Activated CD4-positive, alpha-beta T cell treated with anti-CD3 and anti-CD28 coated beads for 48 hours (primary cell): ENCODE measurements at regions not wholly inside any gene's neighbourhood (a gene's known extent, or its start where the extent isn't known, plus 50 kb on each side); places are given as distances from the start of the nearest gene placed in this dataset.

Source experiments
- DNase-seq: peaks from one replicate; pipeline ENCODE4 v3.0.0-alpha.2; 2020

DNA sequence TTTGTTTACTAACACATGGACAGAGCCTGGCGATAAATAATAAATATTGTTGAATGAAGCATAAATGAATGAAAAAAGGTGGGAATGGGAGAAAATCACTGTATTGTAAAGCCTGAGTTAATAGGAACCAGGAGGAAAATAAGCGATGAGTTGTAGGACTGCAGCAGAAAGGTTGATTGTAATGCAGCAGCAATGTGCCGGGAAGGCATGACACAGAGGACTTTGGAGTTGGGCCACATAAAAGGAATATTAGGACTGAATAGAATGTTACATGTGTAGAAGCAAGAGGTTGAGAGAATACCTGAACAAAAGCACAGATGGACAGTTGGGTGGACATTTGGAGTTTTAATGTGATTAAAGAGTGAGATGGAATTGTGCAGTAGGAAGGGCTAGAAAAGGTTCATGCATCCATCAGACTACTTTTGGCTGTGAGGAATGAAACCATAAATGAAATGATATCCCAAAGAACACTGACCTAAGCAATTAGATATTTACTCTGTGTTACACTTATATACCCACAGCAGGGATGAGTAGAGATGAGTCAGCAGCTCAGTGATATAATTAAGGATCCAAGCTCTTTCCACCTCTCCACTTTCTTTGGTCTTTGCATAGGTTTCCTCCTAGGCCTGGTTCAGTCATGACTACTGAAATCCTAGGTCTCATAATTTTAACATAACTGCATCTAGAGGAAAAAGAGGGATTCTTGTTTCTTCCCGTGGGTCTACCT lies 55.4 kb downstream of the CCER1 start:
- DNase-seq, result no peak

DNA sequence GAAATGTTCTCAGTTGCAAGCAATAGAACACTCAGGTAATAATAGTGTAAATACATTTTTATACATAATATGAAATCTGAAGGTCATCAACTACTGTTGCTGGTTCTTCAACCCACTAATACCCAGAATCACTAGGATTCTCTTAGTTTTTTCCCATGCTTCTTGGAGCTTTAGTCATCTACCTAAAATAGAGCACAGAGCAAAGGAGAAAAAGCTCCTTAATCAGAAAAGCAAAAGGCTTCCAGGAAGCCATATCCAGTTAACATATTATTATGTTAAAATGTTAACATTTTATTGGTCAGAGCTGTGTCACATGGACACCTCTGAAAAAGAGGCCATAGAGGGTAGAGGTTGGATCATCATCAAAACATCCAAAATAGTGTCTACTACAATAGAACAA lies 57.0 kb downstream of the CCER1 start:
- DNase-seq, result no peak

- DNase-seq, result no peak
Observed at GRCh38 chr12:90897316-90897715, 57.7 kb downstream of the CCER1 start.

- no peak for DNase-seq
Observed at GRCh38 chr12:90896821-90897220, 58.2 kb downstream of the CCER1 start.

GRCh38 chr12:90896164-90896563 lies 58.8 kb downstream of the CCER1 start:
- DNase-seq, result no peak

DNA sequence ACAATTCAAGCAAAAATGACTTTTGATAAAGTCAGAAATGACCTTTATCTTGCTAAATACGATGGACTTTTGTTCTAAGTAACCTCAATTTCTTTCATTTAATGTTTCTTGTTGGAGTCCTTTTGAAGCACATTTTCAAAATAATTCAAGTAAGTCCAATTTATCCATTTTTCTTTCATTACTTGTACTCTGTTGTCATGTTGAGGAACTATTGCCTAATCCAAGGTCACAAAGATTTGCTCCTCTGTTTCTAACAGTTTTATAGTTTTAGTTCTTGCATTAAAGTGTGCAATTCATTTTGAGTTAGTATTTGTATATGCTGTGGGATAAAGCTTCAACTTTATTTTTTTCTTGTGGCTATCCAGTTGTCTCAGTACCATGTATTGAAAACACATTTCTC lies 66.7 kb downstream of the CCER1 start:
- no peak for DNase-seq

- DNase-seq, result no peak
Observed at GRCh38 chr12:90883456-90883855, 71.5 kb downstream of the CCER1 start.

DNA sequence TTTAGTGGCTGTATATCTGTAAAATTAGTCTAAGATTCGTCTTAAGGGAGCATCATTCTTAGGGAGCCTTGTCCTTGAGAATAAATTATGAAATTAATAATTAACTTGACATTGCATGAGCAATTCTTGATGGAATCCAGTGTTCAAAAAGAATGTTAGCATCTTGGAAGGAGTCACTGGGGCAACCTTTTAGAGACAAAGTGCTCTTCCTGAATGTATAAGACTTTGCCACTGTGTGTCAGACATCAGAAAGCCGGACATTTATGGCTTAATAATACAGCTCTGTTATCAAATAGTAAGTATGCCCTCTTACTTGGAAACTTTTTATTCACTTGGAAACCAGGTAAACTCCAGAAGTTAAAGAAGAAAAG lies 83.3 kb downstream of the CCER1 start:
- DNase-seq, result no peak

DNA sequence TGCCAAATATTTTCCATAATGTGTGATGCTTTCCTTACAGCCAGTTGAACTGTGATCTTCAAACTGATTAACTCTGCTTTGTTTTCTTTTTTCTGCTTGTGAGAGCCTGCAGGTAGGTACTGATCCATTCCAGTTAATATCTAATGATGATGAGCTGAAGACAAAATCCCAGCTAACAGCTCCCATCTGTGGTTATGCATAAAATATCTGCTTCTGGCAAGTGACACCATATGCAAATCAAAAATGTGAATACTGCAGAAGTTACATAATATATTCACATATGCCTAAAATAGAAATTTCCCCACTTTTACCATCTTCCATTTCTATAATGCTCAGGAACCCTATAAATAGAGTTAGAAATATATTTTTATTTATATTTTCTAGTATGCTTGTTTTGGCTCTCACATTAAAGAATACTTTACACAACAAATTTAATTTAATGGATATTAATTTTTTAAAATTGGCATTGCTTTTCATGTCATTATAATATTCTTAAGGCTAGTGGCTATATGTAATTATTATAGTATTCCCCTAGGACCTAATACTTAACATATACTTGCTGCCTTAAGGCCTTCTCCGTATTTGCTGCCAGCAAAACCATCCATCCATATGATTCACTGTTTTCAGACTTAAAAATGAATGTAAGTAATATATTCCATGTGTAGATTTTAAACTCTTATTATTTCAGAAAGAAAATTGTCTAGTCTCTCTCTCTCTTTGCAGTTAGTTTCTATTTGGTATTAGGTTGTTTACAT lies 83.8 kb downstream of the CCER1 start:
- no peak for DNase-seq

GRCh38 chr12:90868626-90869025 lies 86.3 kb downstream of the CCER1 start:
- no peak for DNase-seq

DNA sequence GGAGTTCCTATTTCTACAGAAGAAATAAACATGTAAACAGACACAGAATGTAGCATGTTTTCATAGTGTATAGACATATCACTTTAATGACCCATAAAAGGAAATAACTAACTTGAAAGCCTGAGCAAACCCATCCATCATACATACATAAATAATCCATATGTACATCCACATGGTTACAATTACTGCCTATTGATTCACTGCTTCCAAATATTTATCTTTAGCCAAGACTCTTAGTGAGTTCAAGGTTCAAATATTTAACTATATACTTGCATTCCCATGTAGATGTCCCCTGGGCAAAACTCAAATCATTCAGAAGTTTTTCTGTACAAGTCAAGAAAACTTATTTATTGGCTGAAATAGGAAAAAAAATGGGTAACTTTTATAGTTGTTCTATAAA lies 95.4 kb downstream of the CCER1 start:
- DNase-seq, result no peak

- no peak for DNase-seq
Observed at GRCh38 chr12:90858252-90858651, 96.7 kb downstream of the CCER1 start.

DNA sequence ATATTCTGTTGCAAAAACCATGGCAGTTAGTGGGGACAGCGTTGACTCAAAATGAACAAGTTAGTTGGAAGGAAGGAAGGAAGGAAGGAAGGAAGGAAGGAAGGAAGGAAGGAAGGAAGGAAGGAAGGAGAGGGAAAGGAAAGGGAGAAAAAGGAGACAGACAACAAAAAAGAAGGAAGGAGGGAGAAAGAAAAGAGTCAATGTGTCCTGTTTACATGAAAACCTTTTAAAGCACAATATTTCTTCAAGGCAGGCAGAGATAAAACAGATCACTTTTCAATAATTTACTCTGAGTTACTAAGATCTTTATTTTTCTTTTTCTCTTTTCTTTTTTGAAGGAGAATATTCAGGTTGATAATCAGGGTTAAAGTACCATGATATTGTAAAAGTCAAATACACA lies 99.4 kb downstream of the CCER1 start:
- DNase-seq, result no peak

- peak; percentile 10 for DNase-seq
Observed at GRCh38 chr12:90854136-90854689, 100.8 kb downstream of the CCER1 start.

DNA sequence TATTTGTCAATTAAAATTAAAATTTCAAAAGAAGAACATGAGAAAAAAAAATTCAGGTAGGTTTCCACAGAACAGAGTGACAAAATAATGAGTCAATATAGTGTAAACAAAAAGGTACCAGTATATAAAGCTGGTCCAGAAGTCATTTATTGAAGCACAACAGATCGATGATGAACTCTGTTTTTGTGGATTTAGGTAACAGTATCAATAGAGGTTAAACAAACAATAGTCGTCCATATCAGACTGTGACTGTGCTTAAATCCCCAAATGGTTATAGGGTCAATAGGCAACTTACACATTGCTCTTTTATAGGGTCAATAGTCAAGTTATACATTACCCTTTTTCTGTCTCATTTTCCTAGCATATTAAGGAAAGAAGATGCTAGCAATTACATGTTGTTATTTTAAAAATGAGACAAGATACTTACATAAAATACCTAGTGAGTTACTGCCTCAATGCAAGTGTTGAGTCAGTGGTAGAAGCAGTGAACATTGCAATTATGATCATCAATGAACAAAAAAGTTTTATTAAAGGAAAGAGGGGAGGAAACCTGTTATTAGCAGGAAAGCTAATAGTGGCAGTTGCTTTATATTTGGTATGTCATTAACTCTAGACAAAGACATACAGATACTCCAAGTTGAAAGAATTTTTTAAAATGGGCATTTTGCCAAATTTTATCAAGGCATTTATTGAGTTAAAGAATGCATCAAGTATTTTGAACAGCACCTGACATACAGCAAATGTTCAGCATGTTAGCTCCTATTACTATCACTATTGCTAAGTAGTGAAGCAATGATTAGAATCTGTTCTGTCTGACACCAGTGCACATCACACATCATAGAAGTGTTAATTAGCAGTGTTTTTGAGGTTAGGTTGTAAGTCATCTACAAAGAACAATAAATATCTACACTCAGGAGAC lies 102.9 kb downstream of the CCER1 start:
- DNase-seq, result no peak

- DNase-seq, result no peak
Observed at GRCh38 chr12:90842477-90842876, 112.5 kb downstream of the CCER1 start.

DNA sequence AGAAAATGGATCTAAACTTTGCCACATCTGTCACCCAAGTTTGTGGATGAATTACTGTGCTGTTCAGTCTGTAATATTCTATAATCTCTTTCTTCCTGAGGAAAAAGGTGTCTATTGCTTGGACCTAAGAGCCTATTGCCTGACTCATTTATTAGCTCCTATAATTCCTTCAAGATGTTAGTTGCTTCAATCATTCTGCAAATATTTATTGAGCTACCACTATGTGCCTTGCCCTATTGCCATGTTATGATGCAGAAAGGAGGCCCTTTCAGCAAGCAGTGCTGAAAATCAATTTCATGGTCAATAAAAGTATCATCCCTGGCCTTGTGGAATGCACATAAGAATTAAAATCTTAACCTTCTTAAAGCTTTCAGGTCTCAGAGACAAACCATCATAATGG lies 113.6 kb downstream of the CCER1 start:
- DNase-seq, result no peak

GRCh38 chr12:90839346-90839745 lies 115.6 kb downstream of the CCER1 start:
- no peak for DNase-seq

DNA sequence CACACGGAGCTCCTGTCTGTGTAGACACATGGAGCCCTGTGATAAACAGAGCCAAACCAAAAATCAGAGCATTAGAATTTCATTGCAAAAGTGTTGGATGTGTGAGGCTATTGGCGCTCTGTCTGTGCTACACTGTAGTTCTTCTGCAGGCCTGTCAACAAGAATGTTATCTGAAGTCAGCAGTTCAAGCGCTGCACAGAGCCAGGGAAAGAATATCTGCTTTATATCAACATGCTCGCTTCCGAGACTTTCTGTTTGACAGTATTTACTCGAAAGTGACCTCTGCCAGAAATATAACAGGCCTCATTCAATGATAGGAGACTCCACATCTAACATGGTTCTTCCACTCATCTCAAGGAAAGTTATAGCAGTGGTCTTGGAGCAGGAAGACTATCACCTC lies 118.3 kb downstream of the CCER1 start:
- DNase-seq, result no peak

GRCh38 chr12:90833228-90833627 lies 121.7 kb downstream of the CCER1 start:
- DNase-seq, result no peak

DNA sequence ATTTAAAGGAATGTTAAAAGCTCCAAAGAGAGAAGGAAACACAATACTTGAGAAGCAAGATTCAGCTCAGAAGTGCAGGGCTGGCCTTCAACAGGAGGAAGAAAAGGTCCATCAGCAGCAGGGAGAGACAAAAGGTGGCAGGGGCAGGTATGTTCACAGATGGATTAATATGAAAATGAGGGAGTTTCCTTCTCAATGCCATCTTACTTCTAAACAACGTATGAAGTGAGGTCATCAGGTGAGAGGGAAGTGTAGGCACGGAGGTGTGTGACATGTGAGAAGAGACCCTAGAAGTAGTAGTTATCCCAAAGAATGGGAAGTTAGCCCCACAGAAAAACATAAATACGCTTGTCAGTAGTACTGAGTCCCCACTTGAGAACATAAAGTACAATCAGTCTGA lies 122.5 kb downstream of the CCER1 start:
- DNase-seq, result no peak

GRCh38 chr12:90831712-90832111 lies 123.3 kb downstream of the CCER1 start:
- DNase-seq, result no peak

DNA sequence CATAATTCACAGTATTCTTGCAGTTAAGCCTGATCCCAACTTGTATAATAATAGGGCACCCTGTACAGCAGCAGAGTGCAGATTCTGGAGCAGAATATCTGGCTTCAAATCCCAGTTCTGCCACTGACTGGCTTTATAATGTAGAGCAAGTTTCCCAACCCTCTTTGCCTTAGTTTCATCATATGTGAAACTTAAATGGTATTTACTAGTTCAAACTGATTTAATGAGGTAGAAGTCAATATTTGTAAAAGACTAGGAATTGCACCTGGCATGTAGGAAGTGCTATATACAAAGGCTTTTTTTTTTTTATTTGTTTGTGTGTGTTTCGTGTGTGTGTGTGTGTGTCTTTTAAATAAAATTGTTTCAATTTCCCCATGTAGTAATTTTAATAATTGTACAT lies 125.9 kb downstream of the CCER1 start:
- DNase-seq, result no peak
